IPS DF 6.9 (cell line): ENCODE measurements at regions not wholly inside any gene's neighbourhood (a gene's known extent, or its start where the extent isn't known, plus 50 kb on each side); places are given as distances from the start of the nearest gene placed in this dataset.

ENCODE experiments used
- DNase-seq: peaks from one replicate; pipeline ENCODE4 v3.0.0-alpha.2; 2013; ENCODE audit warnings: low read depth, low spot score
- H3K27ac ChIP-seq: one replicate; pipeline ENCODE4 v1.5.1; 2013; ENCODE audit warnings: low read length, control low read depth
- H3K27me3 ChIP-seq: 2 replicates; pipeline ENCODE4 v1.6.1; 2013; ENCODE audit warnings: mild to moderate bottlenecking, low read length; ENCODE audit not compliant: control insufficient read depth, insufficient read depth
- H3K36me3 ChIP-seq: 2 replicates; pipeline ENCODE4 v1.6.1; 2013; ENCODE audit warnings: low read length; ENCODE audit not compliant: control insufficient read depth, insufficient read depth
- H3K4me1 ChIP-seq: 2 replicates; pipeline ENCODE4 v1.6.1; 2013; ENCODE audit warnings: low read length; ENCODE audit not compliant: control insufficient read depth, insufficient read depth
- H3K4me3 ChIP-seq: 2 replicates; pipeline ENCODE4 v1.5.1; 2013; ENCODE audit warnings: mild to moderate bottlenecking, low read length
- H3K9me3 ChIP-seq: 2 replicates; pipeline ENCODE4 v1.6.1; 2013; ENCODE audit warnings: low read length, inconsistent platforms; ENCODE audit not compliant: control insufficient read depth, insufficient read depth
- WGBS: extraction: QIAGEN DNeasy Blood & Tissue Kit; methylation state at CpG from one replicate; pipeline ENCODE4 v1.1.7; 2013; ENCODE audit warnings: mixed read lengths, missing lambda C conversion rate; ENCODE audit not compliant: insufficient read length, insufficient coverage; 5-methylcytosine and 5-hydroxymethylcytosine counted together

DNA sequence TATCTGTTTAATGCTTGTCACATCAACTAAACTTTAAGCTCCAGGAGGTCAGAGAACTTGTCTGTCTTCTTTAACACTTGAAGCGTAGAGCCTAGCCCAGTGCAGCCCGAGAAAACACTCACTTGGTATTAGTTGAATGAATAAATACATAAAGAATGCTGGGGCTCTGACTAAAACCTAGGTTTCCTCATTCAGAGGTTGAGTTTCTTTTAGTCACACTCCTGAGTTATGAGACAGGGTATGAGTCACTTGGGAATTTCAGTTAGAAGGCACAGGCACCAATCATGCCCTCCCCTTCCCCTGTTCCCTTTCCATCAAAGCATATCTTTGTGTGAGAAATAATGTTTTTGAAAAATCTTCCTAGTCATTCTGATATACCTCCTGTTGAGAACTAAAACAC, 589.8 kb upstream of the DPPA4 start:
- Histone ChIP-seq H3K36me3 (no peaks in the 10 kb centered on the region), H3K27me3 (no peaks in the 10 kb centered on the region), H3K9me3 (no peaks in the 10 kb centered on the region), H3K4me1 (0 out of 2 replicates have a peak, but pooled peaks cover 2% of the 10 kb centered on the region), H3K27ac (no peak overlapping the region), H3K4me3 (no peak overlapping the region)
- no peak for DNase-seq
- no CpG with 5 or more reads among the region's 2 CpGs for WGBS

DNA sequence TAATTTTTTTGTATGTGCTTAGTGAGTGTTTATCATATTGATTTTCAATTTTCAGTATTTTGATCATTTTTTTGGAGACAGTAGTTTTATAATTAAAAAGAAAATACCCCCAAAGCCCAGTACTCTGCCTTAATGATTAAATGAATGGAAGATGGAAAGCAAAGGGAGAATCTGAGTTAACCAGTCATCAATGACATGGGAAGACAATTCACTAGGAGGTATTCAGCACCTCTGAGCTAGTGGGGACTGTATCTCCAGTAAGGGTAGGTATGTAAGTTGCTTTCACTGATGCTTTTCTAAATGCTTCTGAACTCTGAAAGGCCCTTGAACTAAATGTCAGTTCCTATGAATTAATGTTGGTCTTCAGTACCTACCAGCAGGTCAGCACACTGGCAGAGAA, 590.4 kb upstream of the DPPA4 start:
- Histone ChIP-seq H3K9me3 (no peaks in the 10 kb centered on the region), H3K4me1 (0 out of 2 replicates have a peak, but pooled peaks cover 2% of the 10 kb centered on the region), H3K36me3 (no peaks in the 10 kb centered on the region), H3K27me3 (no peaks in the 10 kb centered on the region), H3K27ac (no peak overlapping the region), H3K4me3 (no peak overlapping the region)
- no peak for DNase-seq

DNA sequence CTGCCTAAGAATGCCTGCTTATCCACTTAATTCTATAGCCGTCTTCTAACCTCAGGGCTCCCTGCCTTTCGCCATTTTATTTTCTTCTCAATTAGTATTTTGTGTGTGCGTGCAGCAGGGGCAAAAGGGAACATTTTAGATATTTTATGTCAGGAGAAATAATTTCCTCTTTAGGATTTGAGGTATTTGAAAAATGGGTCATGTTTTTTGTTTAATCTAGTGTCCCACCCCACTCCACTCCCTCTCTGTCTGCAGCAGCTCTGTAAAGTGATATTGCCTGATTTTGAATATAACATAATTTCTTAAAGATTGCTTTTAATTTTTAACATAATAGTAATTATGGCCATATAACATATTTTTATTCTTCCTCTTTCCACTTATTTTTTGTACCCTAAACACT, 593.2 kb upstream of the DPPA4 start:
- H3K27ac ChIP-seq: no peak overlapping the region
- H3K36me3 ChIP-seq: no peaks in the 10 kb centered on the region
- DNase-seq: no peak
- no CpG with 5 or more reads among the region's 3 CpGs for WGBS
- no peaks in the 10 kb centered on the region for H3K9me3 ChIP-seq
- no peaks in the 10 kb centered on the region for H3K4me1 ChIP-seq
- no peak overlapping the region for H3K4me3 ChIP-seq
- no peaks in the 10 kb centered on the region for H3K27me3 ChIP-seq

DNA sequence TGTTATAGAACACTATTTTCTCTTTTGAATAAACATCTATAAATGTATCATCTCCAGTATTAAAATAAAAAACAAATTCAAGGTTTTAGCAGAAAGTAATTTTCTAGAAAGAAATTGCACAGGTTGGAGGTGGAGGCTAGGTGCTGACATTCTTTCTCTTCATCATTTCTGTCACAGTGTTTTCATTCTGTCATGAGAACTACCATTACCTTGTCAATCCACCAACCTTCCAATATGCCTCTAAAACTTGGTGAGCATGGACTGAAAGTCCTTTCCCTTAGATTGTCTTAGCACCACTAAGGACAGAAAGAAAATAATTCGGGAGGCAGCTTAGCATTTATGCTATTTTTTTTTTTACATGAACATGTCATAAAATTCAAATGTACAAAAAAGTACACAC, 596.2 kb upstream of the DPPA4 start:
- no peaks in the 10 kb centered on the region for H3K4me1 ChIP-seq
- no peaks in the 10 kb centered on the region for H3K36me3 ChIP-seq
- H3K4me3 ChIP-seq: no peak overlapping the region
- no peaks in the 10 kb centered on the region for H3K9me3 ChIP-seq
- no peak for DNase-seq
- no CpG with 5 or more reads among the region's 1 CpG for WGBS
- no peaks in the 10 kb centered on the region for H3K27me3 ChIP-seq
- H3K27ac ChIP-seq: no peak overlapping the region

DNA sequence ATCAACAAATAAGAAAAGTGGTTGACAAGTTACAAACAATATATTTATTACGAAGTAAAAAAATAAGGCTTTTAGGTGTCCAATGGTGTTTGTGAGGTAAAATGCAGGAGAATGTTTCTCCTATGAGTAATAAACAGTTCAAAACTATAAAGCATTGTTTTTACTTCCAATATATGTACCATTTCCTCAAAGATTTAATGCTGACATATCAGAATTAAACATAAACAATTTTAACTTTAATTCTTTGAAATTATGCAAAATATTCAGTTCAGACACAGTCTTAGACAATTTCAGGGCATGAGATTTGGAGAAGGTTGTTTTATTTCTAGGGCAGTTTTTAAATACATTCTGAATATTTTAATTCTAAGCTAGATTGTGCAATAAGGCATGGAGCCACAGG, 602.5 kb upstream of the DPPA4 start:
- no CpG with 5 or more reads among the region's 1 CpG for WGBS
- Histone ChIP-seq H3K9me3 (no peaks in the 10 kb centered on the region), H3K27me3 (no peaks in the 10 kb centered on the region), H3K4me3 (no peak overlapping the region), H3K4me1 (no peaks in the 10 kb centered on the region), H3K27ac (no peak overlapping the region), H3K36me3 (no peaks in the 10 kb centered on the region)
- DNase-seq: no peak

DNA sequence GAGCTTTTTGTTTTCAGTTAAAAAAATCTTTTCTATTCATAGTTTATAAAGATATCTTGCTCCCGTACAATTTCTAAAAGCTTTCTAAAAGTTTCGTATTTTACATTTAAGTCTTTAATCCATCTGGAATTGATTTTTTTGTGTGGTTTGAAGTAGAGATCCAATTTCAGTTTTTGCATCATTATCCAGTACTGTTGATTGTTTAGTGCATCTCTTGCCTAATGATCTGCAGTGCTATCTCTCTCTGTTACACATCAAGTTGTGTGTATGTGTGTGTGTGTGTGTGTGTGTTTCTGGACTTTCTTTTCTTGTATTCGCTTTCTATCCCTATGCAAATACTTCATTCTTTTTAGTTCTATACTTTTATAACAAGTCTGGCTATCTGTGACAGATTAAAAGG, 605.8 kb upstream of the DPPA4 start:
- H3K4me3 ChIP-seq: no peak overlapping the region
- WGBS: no CpG with 5 or more reads among the region's 3 CpGs
- no peak overlapping the region for H3K27ac ChIP-seq
- no peaks in the 10 kb centered on the region for H3K4me1 ChIP-seq
- H3K9me3 ChIP-seq: no peaks in the 10 kb centered on the region
- no peaks in the 10 kb centered on the region for H3K36me3 ChIP-seq
- H3K27me3 ChIP-seq: no peaks in the 10 kb centered on the region
- no peak for DNase-seq

DNA sequence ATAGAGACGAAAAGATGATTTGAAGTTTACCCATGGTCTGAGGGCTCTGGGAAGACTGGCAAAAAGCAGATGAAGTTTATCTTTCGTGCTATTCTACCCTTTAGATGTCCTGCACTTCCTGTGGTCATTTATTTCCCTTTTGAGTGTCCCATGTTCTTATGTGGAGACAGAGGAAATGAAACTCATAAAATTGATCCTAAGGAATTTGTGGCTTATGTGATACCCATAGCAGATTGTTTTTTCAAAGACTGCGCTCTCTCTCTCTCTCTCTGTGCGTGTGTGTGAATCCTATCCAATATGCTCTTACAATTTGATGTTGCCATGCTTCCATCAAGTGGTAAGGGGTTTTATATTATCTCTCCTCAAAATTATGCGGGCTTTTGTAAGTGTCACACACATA, 607.5 kb upstream of the DPPA4 start:
- no peak for DNase-seq
- no peak overlapping the region for H3K4me3 ChIP-seq
- no peaks in the 10 kb centered on the region for H3K27me3 ChIP-seq
- no CpG with 5 or more reads among the region's 5 CpGs for WGBS
- H3K36me3 ChIP-seq: no peaks in the 10 kb centered on the region
- H3K9me3 ChIP-seq: no peaks in the 10 kb centered on the region
- H3K27ac ChIP-seq: no peak overlapping the region
- H3K4me1 ChIP-seq: no peaks in the 10 kb centered on the region

DNA sequence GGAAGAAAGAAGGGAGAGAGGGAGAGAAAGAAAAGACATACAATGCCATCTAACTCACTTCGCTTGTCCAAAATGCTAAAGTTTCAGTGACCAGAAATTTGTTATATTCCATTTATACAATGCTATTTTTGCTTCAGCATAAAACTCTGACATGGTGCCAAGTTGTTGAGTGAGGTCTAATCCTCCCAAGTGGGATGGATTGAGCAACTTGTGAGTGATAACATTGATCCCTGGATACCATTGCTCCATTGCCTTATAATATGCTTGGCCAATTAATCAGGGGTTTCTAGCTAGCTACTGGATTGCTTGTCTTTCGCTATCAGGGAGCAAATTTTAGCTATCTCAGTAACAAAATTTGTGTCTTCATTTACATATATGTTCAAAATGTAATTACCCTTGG, 615.6 kb upstream of the DPPA4 start:
- H3K36me3 ChIP-seq: no peaks in the 10 kb centered on the region
- no peaks in the 10 kb centered on the region for H3K9me3 ChIP-seq
- no peak for DNase-seq
- no peak overlapping the region for H3K4me3 ChIP-seq
- H3K27ac ChIP-seq: no peak overlapping the region
- H3K4me1 ChIP-seq: no peaks in the 10 kb centered on the region
- H3K27me3 ChIP-seq: no peaks in the 10 kb centered on the region
- WGBS: no CpG with 5 or more reads among the region's 2 CpGs

DNA sequence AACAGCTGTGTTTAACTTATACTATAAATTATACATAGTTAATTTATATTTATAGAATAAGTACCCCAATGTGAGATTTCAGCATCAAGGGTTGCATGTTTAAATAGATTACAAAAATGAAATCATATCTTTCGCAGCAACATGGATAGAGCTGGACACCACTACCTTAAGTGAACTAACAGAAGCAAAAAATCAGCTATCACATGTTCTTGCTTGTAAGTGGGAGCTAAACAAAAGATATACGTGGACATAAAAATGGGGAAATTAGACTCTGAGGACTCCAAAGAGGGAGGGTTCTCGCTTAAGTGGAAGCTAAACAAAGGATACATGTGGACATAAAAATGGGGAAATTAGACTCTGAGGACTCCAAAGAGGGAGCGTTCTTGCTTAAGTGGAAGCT, 626.5 kb upstream of the DPPA4 start:
- no peak overlapping the region for H3K4me3 ChIP-seq
- H3K27ac ChIP-seq: no peak overlapping the region
- no peaks in the 10 kb centered on the region for H3K27me3 ChIP-seq
- H3K4me1 ChIP-seq: no peaks in the 10 kb centered on the region
- no CpG with 5 or more reads among the region's 4 CpGs for WGBS
- H3K36me3 ChIP-seq: no peaks in the 10 kb centered on the region
- DNase-seq: no peak
- H3K9me3 ChIP-seq: no peaks in the 10 kb centered on the region

DNA sequence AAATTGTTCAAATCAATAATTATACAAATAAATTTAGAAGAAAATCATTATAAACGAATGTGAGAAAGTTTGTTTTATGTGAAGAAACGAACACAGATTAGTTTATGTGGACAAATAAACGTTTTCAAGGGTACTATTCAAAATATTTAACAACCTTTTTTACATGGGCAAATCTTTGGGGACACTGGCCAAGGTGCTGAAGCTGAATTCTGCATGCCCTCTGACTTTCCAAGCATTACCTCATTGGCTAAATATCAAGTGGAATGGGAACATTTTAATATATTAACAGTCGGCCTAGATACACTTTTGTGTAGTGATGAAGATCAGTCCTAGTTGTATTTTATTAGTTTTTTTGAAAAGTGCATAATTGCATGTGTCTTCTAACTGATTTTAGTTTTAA, 636.4 kb upstream of the DPPA4 start:
- DNase-seq: no peak
- no peak overlapping the region for H3K27ac ChIP-seq
- WGBS: 100% methylated on average over 3 of the region's 4 CpGs

DNA sequence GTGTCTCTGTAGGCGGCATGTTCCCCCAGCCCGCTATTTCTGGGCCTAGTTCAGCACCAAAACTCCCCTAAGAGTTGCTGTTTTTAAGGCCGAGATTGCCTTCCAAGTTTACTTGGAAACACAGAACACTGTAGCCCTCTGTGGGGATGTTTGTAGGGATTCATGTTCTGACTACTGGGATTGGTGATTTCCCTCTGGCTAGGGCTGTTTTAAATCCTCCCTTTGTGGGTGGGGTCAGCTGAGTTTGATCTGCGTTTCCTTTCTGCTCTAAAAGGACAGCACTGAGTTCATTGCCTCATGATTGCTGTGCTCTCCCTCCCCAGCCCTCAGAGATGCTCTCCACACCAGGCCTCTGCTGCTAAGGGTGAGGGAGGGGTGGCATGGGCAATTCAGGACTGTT, 640.6 kb upstream of the DPPA4 start:
- no peaks in the 10 kb centered on the region for H3K27me3 ChIP-seq
- H3K4me1 ChIP-seq: no peaks in the 10 kb centered on the region
- no peak for DNase-seq
- H3K4me3 ChIP-seq: no peak overlapping the region
- no peak overlapping the region for H3K27ac ChIP-seq
- no peaks in the 10 kb centered on the region for H3K9me3 ChIP-seq
- H3K36me3 ChIP-seq: no peaks in the 10 kb centered on the region
- no CpG with 5 or more reads among the region's 4 CpGs for WGBS

More for the DNA sequence above, 636.4 kb upstream of the DPPA4 start:
- H3K9me3 ChIP-seq: no peaks in the 10 kb centered on the region
- H3K4me1 ChIP-seq: no peaks in the 10 kb centered on the region
- H3K27me3 ChIP-seq: no peaks in the 10 kb centered on the region
- H3K36me3 ChIP-seq: no peaks in the 10 kb centered on the region
- no peak overlapping the region for H3K4me3 ChIP-seq
